ENCODE measurements at regions not wholly inside any gene's neighbourhood (a gene's known extent, or its start where the extent isn't known, plus 50 kb on each side); places are given as distances from the start of the nearest gene placed in this dataset.

- no peaks in the 10 kb centered on the region for H3K9me3 ChIP-seq (ENCODE audit: insufficient read depth, low read length)
- TF ChIP-seq CTCF (IDR thresholded peaks at IDR 0.05; ENCODE audit: low read depth, low read length) (no peak), EZH2phosphoT487 (IDR thresholded peaks at IDR 0.05; ENCODE audit: low read depth) (no peak)
- no peak overlapping the region for H3K4me2 ChIP-seq (ENCODE audit: low read length)
- no peaks in the 10 kb centered on the region for H4K20me1 ChIP-seq (ENCODE audit: insufficient read depth, low read length)
- H3K36me3 ChIP-seq (replicated peaks; ENCODE audit: low read depth, low read length), result no peaks in the 10 kb centered on the region
- no peak overlapping the region for H2AFZ ChIP-seq (ENCODE audit: low read depth, low read length)
- no peak overlapping the region for H3K4me3 ChIP-seq (ENCODE audit: low read length)
- H3K79me2 ChIP-seq (ENCODE audit: low read length), result no peaks in the 10 kb centered on the region
- no peaks in the 10 kb centered on the region for H3K4me1 ChIP-seq (ENCODE audit: low read length)
- no peak overlapping the region for H3K9ac ChIP-seq (ENCODE audit: low read length)
- H3K27ac ChIP-seq (ENCODE audit: low read length), result no peak overlapping the region
- H3K27me3 ChIP-seq (ENCODE audit: low read depth, low read length), result no peaks in the 10 kb centered on the region
Observed at GRCh38 chr6:119845161-119845560, 495.6 kb upstream of the MAN1A1 start.

GRCh38 chr6:119844387-119844786 is 494.8 kb upstream of the MAN1A1 start:
- Histone ChIP-seq H3K36me3 (replicated peaks; ENCODE audit: low read depth, low read length) (no peaks in the 10 kb centered on the region), H3K9ac (ENCODE audit: low read length) (no peak overlapping the region), H4K20me1 (ENCODE audit: insufficient read depth, low read length) (no peaks in the 10 kb centered on the region), H2AFZ (ENCODE audit: low read depth, low read length) (no peak overlapping the region), H3K27me3 (ENCODE audit: low read depth, low read length) (no peaks in the 10 kb centered on the region), H3K4me3 (ENCODE audit: low read length) (no peak overlapping the region), H3K9me3 (ENCODE audit: insufficient read depth, low read length) (no peaks in the 10 kb centered on the region), H3K79me2 (ENCODE audit: low read length) (no peaks in the 10 kb centered on the region), H3K4me1 (ENCODE audit: low read length) (no peaks in the 10 kb centered on the region), H3K27ac (ENCODE audit: low read length) (no peak overlapping the region), H3K4me2 (ENCODE audit: low read length) (no peak overlapping the region)
- TF ChIP-seq EZH2phosphoT487 (IDR thresholded peaks at IDR 0.05; ENCODE audit: low read depth) (no peak), CTCF (IDR thresholded peaks at IDR 0.05; ENCODE audit: low read depth, low read length) (no peak)

GRCh38 chr6:119842191-119842590 is 492.6 kb upstream of the MAN1A1 start:
- TF ChIP-seq EZH2phosphoT487 (IDR thresholded peaks at IDR 0.05; ENCODE audit: low read depth) (no peak), CTCF (IDR thresholded peaks at IDR 0.05; ENCODE audit: low read depth, low read length) (no peak)
- no peaks in the 10 kb centered on the region for H3K9me3 ChIP-seq (ENCODE audit: insufficient read depth, low read length)
- no peaks in the 10 kb centered on the region for H3K36me3 ChIP-seq (replicated peaks; ENCODE audit: low read depth, low read length)
- no peaks in the 10 kb centered on the region for H3K79me2 ChIP-seq (ENCODE audit: low read length)
- no peak overlapping the region for H2AFZ ChIP-seq (ENCODE audit: low read depth, low read length)
- no peaks in the 10 kb centered on the region for H4K20me1 ChIP-seq (ENCODE audit: insufficient read depth, low read length)
- no peak overlapping the region for H3K4me3 ChIP-seq (ENCODE audit: low read length)
- no peak overlapping the region for H3K4me2 ChIP-seq (ENCODE audit: low read length)
- H3K9ac ChIP-seq (ENCODE audit: low read length), result no peak overlapping the region
- H3K4me1 ChIP-seq (ENCODE audit: low read length), result no peaks in the 10 kb centered on the region
- H3K27ac ChIP-seq (ENCODE audit: low read length), result no peak overlapping the region
- no peaks in the 10 kb centered on the region for H3K27me3 ChIP-seq (ENCODE audit: low read depth, low read length)

GRCh38 chr6:119838043-119838442 is 488.5 kb upstream of the MAN1A1 start:
- no peak overlapping the region for H2AFZ ChIP-seq (ENCODE audit: low read depth, low read length)
- H3K4me3 ChIP-seq (ENCODE audit: low read length), result no peak overlapping the region
- no peaks in the 10 kb centered on the region for H4K20me1 ChIP-seq (ENCODE audit: insufficient read depth, low read length)
- H3K27me3 ChIP-seq (ENCODE audit: low read depth, low read length), result no peaks in the 10 kb centered on the region
- no peaks in the 10 kb centered on the region for H3K36me3 ChIP-seq (replicated peaks; ENCODE audit: low read depth, low read length)
- no peak overlapping the region for H3K9ac ChIP-seq (ENCODE audit: low read length)
- TF ChIP-seq CTCF (IDR thresholded peaks at IDR 0.05; ENCODE audit: low read depth, low read length) (no peak), EZH2phosphoT487 (IDR thresholded peaks at IDR 0.05; ENCODE audit: low read depth) (no peak)
- no peaks in the 10 kb centered on the region for H3K79me2 ChIP-seq (ENCODE audit: low read length)
- H3K27ac ChIP-seq (ENCODE audit: low read length), result no peak overlapping the region
- no peaks in the 10 kb centered on the region for H3K4me1 ChIP-seq (ENCODE audit: low read length)
- H3K9me3 ChIP-seq (ENCODE audit: insufficient read depth, low read length), result no peaks in the 10 kb centered on the region
- no peak overlapping the region for H3K4me2 ChIP-seq (ENCODE audit: low read length)
